AG09319 (cell line): ENCODE measurements at regions not wholly inside any gene's neighbourhood (a gene's known extent, or its start where the extent isn't known, plus 50 kb on each side); places are given as distances from the start of the nearest gene placed in this dataset.

Source experiments
- DNase-seq: peaks from one replicate; pipeline ENCODE4 v3.0.0-alpha.2; 2010; ENCODE audit warnings: low read depth; ENCODE audit errors: extremely low read depth
- CTCF ChIP-seq: IDR thresholded peaks from 2 replicates; pipeline ENCODE4 v1.5.1; 2011; ENCODE audit warnings: low read depth, mild to moderate bottlenecking, inconsistent platforms, low read length, moderate library complexity

GRCh38 chr1:29631836-29632805, 395.8 kb downstream of the PTPRU start:
- DNase-seq: no peak

GRCh38 chr1:29631361-29631760, 395.0 kb downstream of the PTPRU start:
- DNase-seq: no peak
- TF ChIP-seq CTCF: no peak

More at GRCh38 chr1:29631836-29632805, 395.8 kb downstream of the PTPRU start:
- TF ChIP-seq CTCF: no peak

GRCh38 chr1:29630756-29631155, 394.4 kb downstream of the PTPRU start:
- TF ChIP-seq CTCF: no peak
- DNase-seq: no peak

- no peak for DNase-seq
- TF ChIP-seq CTCF: no peak
Observed at GRCh38 chr1:29629814-29630516, 393.6 kb downstream of the PTPRU start.

- no peak for TF ChIP-seq CTCF
- DNase-seq: no peak
Observed at GRCh38 chr1:29629401-29629800, 393.1 kb downstream of the PTPRU start.

- DNase-seq: no peak
- TF ChIP-seq CTCF: no peak
Observed at GRCh38 chr1:29628190-29628589, 391.9 kb downstream of the PTPRU start.

- no peak for DNase-seq
- no peak for TF ChIP-seq CTCF
Observed at GRCh38 chr1:29626726-29627125, 390.4 kb downstream of the PTPRU start.
